Lower leg skin (tissue), 3 donors: ENCODE measurements at regions not wholly inside any gene's neighbourhood (a gene's known extent, or its start where the extent isn't known, plus 50 kb on each side); places are given as distances from the start of the nearest gene placed in this dataset.

Experiments
- POLR2A ChIP-seq, 2 donors: fragments of 450-650 bp; IDR thresholded peaks; one replicate each; pipeline ENCODE4 v1.6.1; 2016 to 2017; ENCODE audit warnings: antibody characterized with exemption in 2 of 2, mild to moderate bottlenecking in 1 of 2, moderate library complexity in 1 of 2
- TF ChIP-seq, protein P1 (sequence below), 3 donors: fragments of 450-650 bp; IDR thresholded peaks; one replicate each; pipeline ENCODE4 v1.5.1; 2016; ENCODE audit warnings: antibody characterized with exemption in 3 of 3, mild to moderate bottlenecking in 3 of 3, moderate library complexity in 2 of 3

DNA sequence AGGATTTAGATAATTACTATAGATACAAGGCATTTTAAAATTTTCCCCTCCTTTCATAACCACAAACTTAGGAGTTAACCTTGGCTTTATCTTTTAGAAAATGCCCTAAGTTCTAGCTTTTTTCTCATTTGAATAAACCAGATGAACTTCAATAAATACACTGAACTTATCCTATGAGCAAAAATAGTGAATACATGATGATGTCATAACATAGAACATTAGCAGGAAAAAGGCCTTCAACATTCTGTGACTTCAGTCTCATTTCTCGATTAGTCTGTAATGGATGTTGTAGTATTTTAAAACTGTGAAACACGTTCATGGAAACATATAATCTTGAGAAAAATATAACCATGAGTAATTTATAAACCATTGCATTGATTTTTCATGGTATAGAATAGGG, 550.7 kb downstream of the PKHD1 start:
- no peak for TF ChIP-seq POLR2A (IDR thresholded peaks at IDR 0.05)
- TF ChIP-seq, protein P1, sequence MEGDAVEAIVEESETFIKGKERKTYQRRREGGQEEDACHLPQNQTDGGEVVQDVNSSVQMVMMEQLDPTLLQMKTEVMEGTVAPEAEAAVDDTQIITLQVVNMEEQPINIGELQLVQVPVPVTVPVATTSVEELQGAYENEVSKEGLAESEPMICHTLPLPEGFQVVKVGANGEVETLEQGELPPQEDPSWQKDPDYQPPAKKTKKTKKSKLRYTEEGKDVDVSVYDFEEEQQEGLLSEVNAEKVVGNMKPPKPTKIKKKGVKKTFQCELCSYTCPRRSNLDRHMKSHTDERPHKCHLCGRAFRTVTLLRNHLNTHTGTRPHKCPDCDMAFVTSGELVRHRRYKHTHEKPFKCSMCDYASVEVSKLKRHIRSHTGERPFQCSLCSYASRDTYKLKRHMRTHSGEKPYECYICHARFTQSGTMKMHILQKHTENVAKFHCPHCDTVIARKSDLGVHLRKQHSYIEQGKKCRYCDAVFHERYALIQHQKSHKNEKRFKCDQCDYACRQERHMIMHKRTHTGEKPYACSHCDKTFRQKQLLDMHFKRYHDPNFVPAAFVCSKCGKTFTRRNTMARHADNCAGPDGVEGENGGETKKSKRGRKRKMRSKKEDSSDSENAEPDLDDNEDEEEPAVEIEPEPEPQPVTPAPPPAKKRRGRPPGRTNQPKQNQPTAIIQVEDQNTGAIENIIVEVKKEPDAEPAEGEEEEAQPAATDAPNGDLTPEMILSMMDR (IDR thresholded peaks at IDR 0.05): no peak
